Kasumi-1 (cell line): ENCODE measurements at regions not wholly inside any gene's neighbourhood (a gene's known extent, or its start where the extent isn't known, plus 50 kb on each side); places are given as distances from the start of the nearest gene placed in this dataset.
"Not testable (repeated sequence)": the region's sequence is repeated elsewhere in the genome, so short reads cannot be mapped to it uniquely, and the experiment has no call there.

Experiments
- DNase-seq, 2 experiments: peaks; one replicate each; lab custom pipeline; 2025; lab: John Stamatoyannopoulos, UW

GRCh38 chrX:115911967-115912366 lies 258.6 kb upstream of the AGTR2 start:
- DNase-seq = no peak

- peak; percentile 1 to 31 for DNase-seq
Measured at GRCh38 chrX:115912372-115912897, 258.1 kb upstream of the AGTR2 start.

DNA sequence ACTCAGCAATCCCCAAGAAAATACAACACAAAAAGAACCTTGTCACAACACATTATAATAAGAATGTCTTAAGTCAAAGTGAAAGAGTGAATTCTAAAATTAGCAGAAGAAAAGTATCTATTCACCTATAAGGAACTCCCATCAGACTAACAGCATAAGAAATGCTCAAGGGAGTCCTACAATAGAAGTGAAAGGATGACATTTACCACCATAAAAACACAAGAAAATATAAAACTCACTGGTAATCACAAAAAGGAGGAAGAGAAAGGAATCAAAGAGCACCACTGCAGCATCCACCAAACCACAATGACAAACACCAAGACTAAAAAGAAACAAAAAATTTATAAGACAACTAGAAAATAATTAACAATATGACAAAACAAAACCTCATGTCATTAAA lies 257.0 kb upstream of the AGTR2 start:
- no peak for DNase-seq

DNA sequence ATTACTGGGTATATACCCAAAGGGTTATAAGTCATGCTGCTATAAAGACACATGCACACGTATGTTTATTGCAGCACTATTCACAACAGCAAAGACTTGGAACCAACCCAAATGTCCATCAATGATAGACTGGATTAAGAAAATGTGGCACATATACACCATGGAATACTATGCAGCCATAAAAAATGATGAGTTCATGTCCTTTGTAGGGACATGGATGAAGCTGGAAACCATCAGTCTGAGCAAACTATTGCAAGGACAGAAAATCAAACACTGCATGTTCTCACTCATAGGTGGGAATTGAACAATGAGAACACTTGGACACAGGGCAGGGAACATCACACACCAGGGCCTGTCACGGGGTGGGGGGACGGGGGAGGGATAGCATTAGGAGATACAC lies 254.9 kb upstream of the AGTR2 start:
- not testable (repeated sequence) for DNase-seq

DNA sequence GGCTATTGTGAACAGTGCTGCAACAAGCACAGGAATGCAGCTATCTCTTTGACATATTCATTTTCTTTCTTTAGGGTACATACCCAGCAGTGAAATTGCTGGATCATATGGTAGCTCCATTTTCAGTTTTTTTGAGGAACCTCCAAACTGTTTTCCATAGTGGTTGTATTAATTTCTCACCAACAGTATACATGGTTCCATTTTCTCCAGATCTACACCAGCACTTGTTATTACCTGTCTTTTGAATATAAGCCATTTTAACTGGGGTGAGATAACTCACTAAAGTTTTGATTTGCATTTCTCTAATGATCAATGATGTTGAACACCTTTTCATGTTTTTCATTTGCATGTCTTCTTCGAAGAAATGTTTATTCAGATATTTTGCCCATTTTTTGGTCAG lies 241.1 kb upstream of the AGTR2 start:
- no peak for DNase-seq

DNA sequence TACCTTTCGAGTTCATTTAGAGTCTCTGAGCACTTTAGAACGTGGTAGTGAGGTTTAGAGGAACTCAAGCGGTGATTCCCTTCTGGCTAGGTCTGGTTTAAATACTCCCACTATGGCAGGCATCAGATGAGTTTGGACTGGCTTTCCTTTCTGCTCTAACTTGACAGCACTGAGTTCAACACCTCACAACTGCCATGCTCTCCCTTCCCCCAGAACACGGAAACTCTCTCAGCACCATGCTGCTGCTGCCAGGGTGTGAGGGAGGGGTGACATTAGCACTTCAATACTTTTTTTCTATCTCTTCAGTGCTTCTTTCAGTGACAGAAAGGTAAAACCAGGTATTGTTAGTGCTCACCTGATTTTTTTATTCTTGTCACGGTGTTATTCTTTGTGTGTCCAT lies 234.5 kb upstream of the AGTR2 start:
- no peak for DNase-seq

GRCh38 chrX:115939070-115939469 lies 231.5 kb upstream of the AGTR2 start:
- DNase-seq = no peak

DNA sequence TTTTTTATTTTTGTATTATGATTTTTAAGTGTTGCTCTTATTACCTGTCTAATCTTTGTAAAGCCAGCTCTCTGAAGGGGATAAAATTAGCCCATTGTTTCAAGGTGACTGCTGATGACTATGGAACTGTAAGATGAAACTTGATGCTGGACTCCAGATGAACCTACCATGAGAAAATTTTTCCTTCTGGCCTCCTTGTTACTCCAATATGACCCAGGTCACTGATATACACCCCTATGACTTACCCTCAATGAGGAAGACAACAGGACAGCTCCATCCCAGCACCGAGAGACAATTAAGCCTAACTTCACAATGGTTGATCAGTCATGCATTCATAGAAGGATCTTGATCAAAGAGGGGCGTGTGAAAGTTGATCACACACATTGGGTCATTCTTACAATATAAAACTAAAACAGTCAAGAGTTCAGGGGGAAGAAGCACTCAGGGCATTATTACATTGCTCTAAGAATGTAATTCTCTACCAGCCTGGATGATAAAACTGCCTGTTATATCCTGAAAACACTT lies 230.8 kb upstream of the AGTR2 start:
- DNase-seq = no peak

DNA sequence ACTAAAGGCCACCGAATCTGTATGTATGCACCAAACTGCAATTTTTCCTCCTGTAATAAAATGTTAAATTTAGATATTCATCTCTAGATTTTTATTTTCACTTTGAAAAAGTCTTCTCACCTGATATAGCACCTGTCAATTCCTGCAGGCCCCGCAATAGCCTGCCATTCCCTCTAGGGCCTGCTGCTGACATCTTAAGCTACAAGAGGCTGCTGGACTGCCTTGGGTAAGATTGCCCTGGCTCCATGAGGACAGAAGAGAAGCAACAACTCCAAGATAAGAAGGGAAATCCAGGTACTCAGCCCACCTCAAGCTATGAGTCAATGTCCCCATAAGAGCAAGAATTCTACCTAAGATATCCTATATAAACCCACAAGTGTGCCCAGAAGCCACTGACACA lies 230.2 kb upstream of the AGTR2 start:
- no peak for DNase-seq

DNA sequence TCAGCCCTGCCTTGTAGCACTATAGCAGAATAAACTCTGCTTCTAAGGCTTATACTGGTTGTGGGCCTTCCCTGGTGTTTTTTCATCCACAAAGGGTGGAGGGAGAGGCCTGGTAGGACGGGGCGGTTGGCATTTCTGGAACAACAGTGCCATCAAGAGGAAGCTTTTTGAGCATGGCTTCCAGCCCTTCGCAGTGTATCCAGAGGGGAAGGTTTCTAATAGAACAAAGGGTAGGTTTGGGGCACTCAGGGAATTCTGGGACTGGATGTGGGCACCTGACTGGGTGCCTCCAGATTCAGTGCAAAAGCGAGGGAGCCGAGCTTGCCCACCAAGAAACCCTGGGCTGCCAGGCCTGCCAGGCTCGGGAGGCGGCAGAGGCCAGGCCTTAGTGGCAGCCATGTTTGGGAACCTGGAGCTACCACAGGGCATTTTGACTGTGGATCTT lies 229.6 kb upstream of the AGTR2 start:
- DNase-seq = peak; percentile 1 to 27

GRCh38 chrX:115941388-115941787 lies 229.2 kb upstream of the AGTR2 start:
- DNase-seq = no peak

DNA sequence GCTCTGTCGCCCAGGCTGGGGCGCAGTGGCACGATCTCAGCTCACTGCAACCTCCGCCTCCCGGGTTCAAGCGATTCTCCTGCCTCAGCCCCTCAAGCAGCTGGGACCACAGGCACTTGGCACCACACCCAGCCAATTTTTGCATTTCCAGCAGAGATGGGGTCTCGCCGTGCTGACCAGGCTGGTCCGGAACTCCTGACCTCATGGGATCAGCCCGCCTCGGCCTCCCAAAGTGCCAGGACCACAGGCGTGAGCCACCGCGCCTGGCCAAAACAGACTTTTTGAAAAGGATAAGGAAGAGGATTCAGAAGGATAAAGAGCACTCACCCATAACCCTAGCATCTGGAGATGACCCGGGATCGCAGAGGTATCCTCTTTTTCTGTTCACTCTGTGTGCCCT lies 224.5 kb upstream of the AGTR2 start:
- no peak for DNase-seq

GRCh38 chrX:115948018-115948923 lies 222.3 kb upstream of the AGTR2 start:
- no peak for DNase-seq

DNA sequence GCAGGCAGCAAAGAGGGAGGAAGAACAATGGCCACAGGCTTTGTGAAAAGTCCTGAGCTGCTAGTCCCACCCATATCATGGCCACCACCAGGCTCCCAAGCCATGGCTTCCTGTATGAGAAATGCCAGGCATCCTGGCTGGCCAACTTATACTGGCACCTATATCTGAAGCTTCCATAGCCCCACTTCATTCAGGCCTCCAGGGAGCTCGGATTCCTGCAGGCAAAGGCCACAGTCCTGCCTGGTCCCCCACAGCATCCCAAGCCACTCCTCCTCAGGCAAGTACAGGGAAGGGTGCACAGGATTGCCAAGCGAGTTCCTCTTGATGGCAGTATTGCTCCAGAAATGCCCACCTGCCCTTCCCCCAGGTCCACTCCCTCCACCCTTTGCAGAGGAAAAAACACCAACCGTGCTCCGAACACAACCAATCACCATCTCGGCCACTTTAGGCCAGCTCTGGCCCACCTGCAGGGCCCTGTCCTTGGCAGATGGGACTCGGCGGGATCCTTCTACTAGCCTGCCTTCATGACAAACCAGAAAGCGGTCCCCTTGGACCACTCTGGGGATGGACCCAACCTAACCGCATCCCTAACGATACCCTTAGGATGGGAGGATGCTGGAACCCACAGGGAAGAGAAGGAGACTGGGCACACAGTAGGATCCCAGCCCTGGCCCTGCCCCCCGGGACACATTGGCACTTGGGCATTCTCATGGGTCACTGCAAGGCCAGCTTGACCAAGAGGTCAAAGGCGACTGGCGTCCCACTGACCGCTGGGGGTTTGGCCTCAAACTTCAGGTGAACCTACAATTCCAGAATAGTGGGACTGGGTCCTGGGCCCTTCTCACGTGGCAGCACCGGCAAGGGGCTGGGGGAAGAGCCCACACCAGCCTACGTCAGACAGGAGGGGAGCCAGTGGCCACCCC lies 220.4 kb upstream of the AGTR2 start:
- no peak for DNase-seq

DNA sequence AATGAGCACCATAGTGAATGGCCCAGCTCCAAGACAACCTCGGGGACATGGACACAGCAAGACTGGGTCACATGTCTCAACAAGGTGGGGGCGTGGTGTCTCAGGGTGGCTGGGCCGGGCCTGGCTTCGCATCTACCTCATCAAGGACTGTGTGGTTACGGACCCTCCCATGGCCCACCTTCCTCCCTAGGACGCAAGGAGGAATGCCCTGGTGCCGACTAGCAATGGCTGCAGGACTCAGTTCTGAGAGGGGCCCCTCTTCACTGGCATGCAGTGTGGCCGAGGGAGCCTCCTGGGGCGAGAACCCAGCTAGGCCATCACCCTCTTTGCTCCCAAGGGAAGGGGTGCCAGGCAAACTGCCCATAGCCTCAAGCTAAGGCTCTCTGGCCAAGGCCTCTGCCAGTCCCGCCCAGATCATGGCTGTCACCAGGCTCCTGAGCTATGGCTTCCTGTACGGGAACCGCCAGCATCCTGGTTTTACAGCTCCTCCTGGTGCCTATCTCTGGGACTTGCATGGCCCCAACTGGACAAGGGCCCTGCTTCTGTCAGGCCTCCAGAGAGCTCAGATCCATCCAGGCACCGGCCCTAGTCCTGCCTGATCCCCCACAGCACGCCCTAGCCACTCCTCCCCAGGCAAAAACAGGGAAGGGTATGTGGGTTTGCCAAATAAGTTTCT lies 218.0 kb upstream of the AGTR2 start:
- DNase-seq = no peak

DNA sequence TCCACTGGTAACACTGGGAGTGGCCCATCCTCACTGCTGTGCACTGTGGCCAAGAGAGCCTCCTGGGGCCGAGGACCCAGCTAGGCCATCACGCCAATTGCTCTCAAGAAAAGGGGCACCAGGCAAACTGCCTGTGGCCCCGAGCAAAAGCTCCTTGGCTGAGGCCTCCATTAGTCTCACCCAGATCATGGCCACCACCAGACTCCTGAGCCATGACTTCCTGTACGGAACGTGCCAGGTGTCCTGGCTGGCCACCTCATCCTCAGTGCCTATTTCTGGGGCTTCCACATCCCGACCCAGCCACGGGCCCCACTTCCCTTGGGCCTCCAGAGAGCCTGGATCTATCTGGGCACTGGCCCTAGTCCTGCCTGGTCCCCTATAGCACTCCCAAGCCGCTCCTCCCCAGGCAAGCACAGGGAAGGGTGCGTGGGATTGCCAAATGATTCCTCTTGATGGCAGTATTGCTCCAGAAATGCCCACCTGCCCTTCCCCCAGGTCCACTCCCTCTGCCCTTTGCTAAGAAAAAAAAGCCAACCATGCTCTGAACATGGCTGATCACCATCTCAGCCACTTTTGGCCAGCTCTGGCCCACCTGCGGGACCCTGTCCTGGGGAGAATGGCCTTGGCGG lies 212.6 kb upstream of the AGTR2 start:
- no peak for DNase-seq

- DNase-seq = peak; percentile 13 to 33
Measured at GRCh38 chrX:115958687-115959359, 211.7 kb upstream of the AGTR2 start.

DNA sequence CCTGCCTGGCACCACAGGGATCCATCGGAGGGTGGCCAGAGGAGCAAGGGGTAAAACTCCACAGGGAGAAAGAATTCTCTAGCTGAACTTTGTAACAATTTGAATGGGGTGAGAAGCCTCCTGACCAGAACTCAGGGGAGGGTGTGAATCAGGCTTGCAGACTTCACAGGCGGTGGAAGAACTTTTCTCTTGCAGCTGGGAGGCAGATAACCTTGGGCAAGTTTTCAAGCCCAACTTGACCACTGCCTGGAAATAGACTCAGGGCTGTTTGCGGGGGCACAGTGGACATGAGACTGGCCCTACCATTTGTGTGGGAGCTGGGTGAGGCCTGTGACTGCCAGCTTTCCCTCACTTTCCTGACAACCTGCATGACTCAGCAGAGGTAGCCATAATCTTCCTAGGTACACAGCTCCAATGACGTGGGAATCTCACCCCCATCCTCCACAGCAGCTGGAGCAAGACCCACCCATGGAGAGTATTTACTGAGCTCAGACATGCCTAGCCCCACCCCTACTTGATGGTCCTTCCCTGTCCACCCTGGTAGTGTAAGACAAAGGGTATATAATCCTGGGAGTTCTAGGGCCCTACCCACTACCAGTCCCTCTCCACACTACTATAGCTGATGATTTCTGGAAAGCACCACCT lies 210.0 kb upstream of the AGTR2 start:
- DNase-seq = no peak

GRCh38 chrX:115966920-115967319 lies 203.6 kb upstream of the AGTR2 start:
- DNase-seq = no peak
